WTC11 (cell line): ENCODE measurements at regions not wholly inside any gene's neighbourhood (a gene's known extent, or its start where the extent isn't known, plus 50 kb on each side); places are given as distances from the start of the nearest gene placed in this dataset.

Experiments used
- ATAC-seq: fragments of 200-7000 bp; cut with Tn5 transposase; 2 replicates; pipeline ENCODE4 v1.10.0; 2021; ENCODE audit warnings: mild to moderate bottlenecking, moderate library complexity
- CTCF ChIA-PET: fragments of 300-600 bp; sonication (Branson Sonifier 250); formaldehyde crosslinking; loops from one replicate; lab custom pipeline; 2021; ENCODE audit warnings: antibody characterized with exemption; lab: Charles Lee
- POLR2A ChIA-PET: fragments of 350-600 bp; sonication (Branson Sonifier 250); formaldehyde crosslinking; loops from one replicate; lab custom pipeline; 2021; ENCODE audit warnings: antibody characterized with exemption; lab: Charles Lee
- DNase-seq: peaks from one replicate; pipeline ENCODE4 v3.0.0; 2021; ENCODE audit warnings: low spot score
- H3K27ac Mint-ChIP-seq: 2 replicates; pipeline ENCODE4 v1.8.0; 2021; ENCODE audit warnings: mixed read lengths
- H3K27me3 Mint-ChIP-seq: 2 replicates; pipeline ENCODE4 v1.8.0; 2021; ENCODE audit warnings: low read depth, mild to moderate bottlenecking, moderate library complexity, mixed read lengths
- H3K36me3 Mint-ChIP-seq: 2 replicates; pipeline ENCODE4 v1.8.0; 2021; ENCODE audit warnings: mixed read lengths
- H3K4me1 Mint-ChIP-seq: 2 replicates; pipeline ENCODE4 v1.8.0; 2022; ENCODE audit warnings: mixed read lengths
- H3K4me3 Mint-ChIP-seq: 2 replicates; pipeline ENCODE4 v1.8.0; 2021; ENCODE audit warnings: mild to moderate bottlenecking, moderate library complexity, mixed read lengths
- H3K9me3 Mint-ChIP-seq: 2 replicates; pipeline ENCODE4 v1.8.0; 2021; ENCODE audit warnings: mixed read lengths
- ATF1 ChIP-seq: sonication (generic); formaldehyde crosslinking; IDR thresholded peaks from 2 replicates; pipeline ENCODE4 v1.8.1; 2023; ENCODE audit warnings: mild to moderate bottlenecking, moderate library complexity, missing genetic modification reagents
- EMX1 ChIP-seq: fragments of 250-450 bp; sonication (Bioruptor Pico); IDR thresholded peaks from 2 replicates; pipeline ENCODE4 v1.8.0; 2021; ENCODE audit warnings: mild to moderate bottlenecking
- ESRRA ChIP-seq: sonication (generic); formaldehyde crosslinking; IDR thresholded peaks from 2 replicates; pipeline ENCODE4 v1.8.1; 2022; ENCODE audit warnings: mild to moderate bottlenecking, missing genetic modification reagents, borderline replicate concordance
- JUN ChIP-seq: sonication (generic); formaldehyde crosslinking; IDR thresholded peaks from 2 replicates; pipeline ENCODE4 v1.8.0; 2023; ENCODE audit warnings: mild to moderate bottlenecking, missing genetic modification reagents
- KAT7 ChIP-seq: sonication (generic); formaldehyde crosslinking; IDR thresholded peaks from 2 replicates; pipeline ENCODE4 v1.8.1; 2023; ENCODE audit warnings: missing genetic modification reagents, mild to moderate bottlenecking, borderline replicate concordance
- NR3C1 ChIP-seq: sonication (generic); formaldehyde crosslinking; conservative IDR thresholded peaks from 2 replicates; pipeline ENCODE4 v1.8.1; 2023; ENCODE audit warnings: low read depth, mild to moderate bottlenecking, missing genetic modification reagents
- PRRX2 ChIP-seq: fragments of 250-450 bp; sonication (Bioruptor Pico); IDR thresholded peaks from 2 replicates; pipeline ENCODE4 v1.8.0; 2021; ENCODE audit warnings: mild to moderate bottlenecking
- SMAD3 ChIP-seq: sonication (generic); formaldehyde crosslinking; IDR thresholded peaks from 2 replicates; pipeline ENCODE4 v1.8.0; 2022; ENCODE audit warnings: missing genetic modification reagents, mild to moderate bottlenecking, borderline replicate concordance
- SP1 ChIP-seq: sonication (generic); formaldehyde crosslinking; conservative IDR thresholded peaks from 2 replicates; pipeline ENCODE4 v1.8.1; 2022; ENCODE audit warnings: missing genetic modification reagents
- TEAD4 ChIP-seq: sonication (generic); formaldehyde crosslinking; IDR thresholded peaks from 2 replicates; pipeline ENCODE4 v1.8.0; 2022; ENCODE audit warnings: mild to moderate bottlenecking, missing genetic modification reagents
- TF ChIP-seq, protein P1 (sequence below): sonication (generic); formaldehyde crosslinking; IDR thresholded peaks from 2 replicates; pipeline ENCODE4 v1.8.1; 2023; ENCODE audit warnings: mild to moderate bottlenecking, missing genetic modification reagents, moderate library complexity
- TF ChIP-seq, protein P2 (sequence below): fragments of 250-450 bp; sonication (Bioruptor Pico); IDR thresholded peaks from 2 replicates; pipeline ENCODE4 v1.9.0; 2021; ENCODE audit warnings: moderate library complexity, mild to moderate bottlenecking, inconsistent platforms, borderline replicate concordance
- TF ChIP-seq, protein P3 (sequence below): sonication (generic); formaldehyde crosslinking; IDR thresholded peaks from 2 replicates; pipeline ENCODE4 v1.8.0; 2022; ENCODE audit warnings: mild to moderate bottlenecking, missing genetic modification reagents
- TF ChIP-seq, protein P4 (sequence below): fragments of 200-600 bp; IDR thresholded peaks from 2 replicates; pipeline ENCODE4 v1.8.0; 2022; ENCODE audit warnings: antibody characterized with exemption
- TF ChIP-seq, protein P5 (sequence below): sonication (generic); formaldehyde crosslinking; IDR thresholded peaks from 2 replicates; pipeline ENCODE4 v1.8.0; 2023; ENCODE audit warnings: missing genetic modification reagents, mild to moderate bottlenecking, borderline replicate concordance
- TF ChIP-seq, protein P6 (sequence below): fragments of 250-450 bp; sonication (Bioruptor Pico); conservative IDR thresholded peaks from 2 replicates; pipeline ENCODE4 v1.9.0; 2021; ENCODE audit warnings: mild to moderate bottlenecking
- TF ChIP-seq, protein P7 (sequence below): sonication (generic); formaldehyde crosslinking; IDR thresholded peaks from 2 replicates; pipeline ENCODE4 v1.8.0; 2023; ENCODE audit warnings: mild to moderate bottlenecking, missing genetic modification reagents

DNA sequence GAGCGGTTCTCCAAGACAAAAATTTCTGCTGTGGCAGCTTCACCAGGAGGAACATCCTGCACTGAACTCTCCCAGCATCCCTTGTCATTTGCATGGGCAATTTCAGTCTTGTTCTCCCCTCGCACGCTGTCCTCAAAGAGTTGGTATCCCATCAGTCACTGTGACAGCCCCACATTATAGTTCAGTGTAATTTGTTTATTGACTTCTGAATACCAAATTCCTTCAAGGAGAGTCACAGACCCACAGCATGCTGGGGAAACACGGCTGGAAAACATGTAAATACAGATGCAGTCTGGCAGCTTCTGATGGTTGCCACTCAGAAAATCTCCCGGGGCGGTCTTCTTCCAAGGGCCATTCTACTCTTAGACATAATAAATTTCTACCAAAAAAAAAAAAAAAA is 151.0 kb upstream of the NEBL start (continued):
- TF ChIP-seq ESRRA (CRISPR knock-in tag) (no peak), SP1 (no peak)
- TF ChIP-seq, protein P1, sequence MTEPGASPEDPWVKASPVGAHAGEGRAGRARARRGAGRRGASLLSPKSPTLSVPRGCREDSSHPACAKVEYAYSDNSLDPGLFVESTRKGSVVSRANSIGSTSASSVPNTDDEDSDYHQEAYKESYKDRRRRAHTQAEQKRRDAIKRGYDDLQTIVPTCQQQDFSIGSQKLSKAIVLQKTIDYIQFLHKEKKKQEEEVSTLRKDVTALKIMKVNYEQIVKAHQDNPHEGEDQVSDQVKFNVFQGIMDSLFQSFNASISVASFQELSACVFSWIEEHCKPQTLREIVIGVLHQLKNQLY: no peak

DNA sequence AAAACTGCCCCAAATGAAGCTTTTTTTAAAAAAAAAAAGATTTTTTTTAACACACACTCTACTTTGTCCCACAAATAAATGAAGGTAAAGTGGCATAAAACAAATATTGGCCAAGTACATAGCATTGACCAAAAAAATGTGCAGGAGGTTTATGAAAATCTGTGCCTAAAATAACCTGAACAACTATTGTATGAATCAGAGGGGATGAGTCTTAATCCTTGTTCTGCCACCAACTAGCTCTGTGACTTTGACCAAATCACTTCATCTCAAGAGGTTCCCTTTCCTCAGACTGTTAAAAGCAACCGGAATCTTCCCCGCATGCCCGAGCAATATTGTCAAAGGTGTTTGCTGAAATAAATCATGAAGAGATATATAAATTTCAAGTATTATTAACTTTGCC is 150.4 kb upstream of the NEBL start:
- POLR2A ChIA-PET: no interaction called here
- ATAC-seq (no peak), DNase-seq (no peak)
- Mint-ChIP-seq H3K27me3 (no peaks in the 10 kb centered on the region; the same call in 1 of the 2 replicates), H3K9me3 (peaks cover 19% of the 10 kb centered on the region), H3K4me3 (no peak overlapping the region), H3K4me1 (peaks cover 12% of the 10 kb centered on the region), H3K36me3 (0 out of 2 replicates have a peak, but pooled peaks cover 5% of the 10 kb centered on the region), H3K27ac (no peak overlapping the region)
- CTCF ChIA-PET: no interaction called here
- no peak for TF ChIP-seq SMAD3 (CRISPR knock-in tag)
- no peak for TF ChIP-seq PRRX2 (CRISPR knock-in tag)
- TF ChIP-seq JUN (CRISPR knock-in tag): no peak
- TF ChIP-seq ATF1 (CRISPR knock-in tag): no peak
- TF ChIP-seq, protein P2, sequence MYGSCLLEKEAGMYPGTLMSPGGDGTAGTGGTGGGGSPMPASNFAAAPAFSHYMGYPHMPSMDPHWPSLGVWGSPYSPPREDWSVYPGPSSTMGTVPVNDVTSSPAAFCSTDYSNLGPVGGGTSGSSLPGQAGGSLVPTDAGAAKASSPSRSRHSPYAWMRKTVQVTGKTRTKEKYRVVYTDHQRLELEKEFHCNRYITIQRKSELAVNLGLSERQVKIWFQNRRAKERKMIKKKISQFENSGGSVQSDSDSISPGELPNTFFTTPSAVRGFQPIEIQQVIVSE: no peak
- TF ChIP-seq, protein P1: no peak
- no peak for TF ChIP-seq KAT7 (CRISPR knock-in tag)
- TF ChIP-seq, protein P3, sequence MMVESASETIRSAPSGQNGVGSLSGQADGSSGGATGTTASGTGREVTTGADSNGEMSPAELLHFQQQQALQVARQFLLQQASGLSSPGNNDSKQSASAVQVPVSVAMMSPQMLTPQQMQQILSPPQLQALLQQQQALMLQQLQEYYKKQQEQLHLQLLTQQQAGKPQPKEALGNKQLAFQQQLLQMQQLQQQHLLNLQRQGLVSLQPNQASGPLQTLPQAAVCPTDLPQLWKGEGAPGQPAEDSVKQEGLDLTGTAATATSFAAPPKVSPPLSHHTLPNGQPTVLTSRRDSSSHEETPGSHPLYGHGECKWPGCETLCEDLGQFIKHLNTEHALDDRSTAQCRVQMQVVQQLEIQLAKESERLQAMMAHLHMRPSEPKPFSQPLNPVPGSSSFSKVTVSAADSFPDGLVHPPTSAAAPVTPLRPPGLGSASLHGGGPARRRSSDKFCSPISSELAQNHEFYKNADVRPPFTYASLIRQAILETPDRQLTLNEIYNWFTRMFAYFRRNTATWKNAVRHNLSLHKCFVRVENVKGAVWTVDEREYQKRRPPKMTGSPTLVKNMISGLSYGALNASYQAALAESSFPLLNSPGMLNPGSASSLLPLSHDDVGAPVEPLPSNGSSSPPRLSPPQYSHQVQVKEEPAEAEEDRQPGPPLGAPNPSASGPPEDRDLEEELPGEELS (CRISPR knock-in tag): no peak
- TF ChIP-seq, protein P4, sequence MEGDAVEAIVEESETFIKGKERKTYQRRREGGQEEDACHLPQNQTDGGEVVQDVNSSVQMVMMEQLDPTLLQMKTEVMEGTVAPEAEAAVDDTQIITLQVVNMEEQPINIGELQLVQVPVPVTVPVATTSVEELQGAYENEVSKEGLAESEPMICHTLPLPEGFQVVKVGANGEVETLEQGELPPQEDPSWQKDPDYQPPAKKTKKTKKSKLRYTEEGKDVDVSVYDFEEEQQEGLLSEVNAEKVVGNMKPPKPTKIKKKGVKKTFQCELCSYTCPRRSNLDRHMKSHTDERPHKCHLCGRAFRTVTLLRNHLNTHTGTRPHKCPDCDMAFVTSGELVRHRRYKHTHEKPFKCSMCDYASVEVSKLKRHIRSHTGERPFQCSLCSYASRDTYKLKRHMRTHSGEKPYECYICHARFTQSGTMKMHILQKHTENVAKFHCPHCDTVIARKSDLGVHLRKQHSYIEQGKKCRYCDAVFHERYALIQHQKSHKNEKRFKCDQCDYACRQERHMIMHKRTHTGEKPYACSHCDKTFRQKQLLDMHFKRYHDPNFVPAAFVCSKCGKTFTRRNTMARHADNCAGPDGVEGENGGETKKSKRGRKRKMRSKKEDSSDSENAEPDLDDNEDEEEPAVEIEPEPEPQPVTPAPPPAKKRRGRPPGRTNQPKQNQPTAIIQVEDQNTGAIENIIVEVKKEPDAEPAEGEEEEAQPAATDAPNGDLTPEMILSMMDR: no peak
- no peak for TF ChIP-seq ESRRA (CRISPR knock-in tag)

DNA sequence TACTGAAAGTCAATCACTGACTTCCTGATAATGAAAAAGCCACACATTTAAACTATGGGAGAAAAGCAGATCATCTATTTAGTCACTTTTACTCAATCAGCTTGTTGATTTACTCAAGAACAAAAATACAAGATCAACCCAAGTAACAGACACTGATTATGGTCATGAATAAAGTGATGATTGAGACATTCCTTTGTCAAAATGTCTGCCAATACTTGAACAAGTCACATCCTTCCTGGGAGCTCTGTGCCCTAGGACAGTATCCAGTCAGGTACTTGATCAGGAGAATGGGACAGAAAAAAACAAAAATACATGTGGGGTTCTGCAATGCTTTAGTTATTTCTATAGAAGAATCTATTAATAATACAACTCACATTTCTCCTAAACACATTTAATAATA is 150.0 kb upstream of the NEBL start:
- no peak overlapping the region for H3K4me3 Mint-ChIP-seq
- no peaks in the 10 kb centered on the region; the same call in 1 of the 2 replicates for H3K27me3 Mint-ChIP-seq
- H3K36me3 Mint-ChIP-seq: 0 out of 2 replicates have a peak, but pooled peaks cover 5% of the 10 kb centered on the region
- ChIA-PET CTCF (no interaction called here), POLR2A (no interaction called here)
- peaks cover 16% of the 10 kb centered on the region for H3K9me3 Mint-ChIP-seq
- DNase-seq (no peak), ATAC-seq (no peak)
- H3K4me1 Mint-ChIP-seq: peaks cover 14% of the 10 kb centered on the region
- no peak overlapping the region for H3K27ac Mint-ChIP-seq
- TF ChIP-seq PRRX2 (CRISPR knock-in tag) (no peak), NR3C1 (CRISPR knock-in tag) (no peak), TEAD4 (no peak), EMX1 (CRISPR knock-in tag) (no peak)
- TF ChIP-seq, protein P5, sequence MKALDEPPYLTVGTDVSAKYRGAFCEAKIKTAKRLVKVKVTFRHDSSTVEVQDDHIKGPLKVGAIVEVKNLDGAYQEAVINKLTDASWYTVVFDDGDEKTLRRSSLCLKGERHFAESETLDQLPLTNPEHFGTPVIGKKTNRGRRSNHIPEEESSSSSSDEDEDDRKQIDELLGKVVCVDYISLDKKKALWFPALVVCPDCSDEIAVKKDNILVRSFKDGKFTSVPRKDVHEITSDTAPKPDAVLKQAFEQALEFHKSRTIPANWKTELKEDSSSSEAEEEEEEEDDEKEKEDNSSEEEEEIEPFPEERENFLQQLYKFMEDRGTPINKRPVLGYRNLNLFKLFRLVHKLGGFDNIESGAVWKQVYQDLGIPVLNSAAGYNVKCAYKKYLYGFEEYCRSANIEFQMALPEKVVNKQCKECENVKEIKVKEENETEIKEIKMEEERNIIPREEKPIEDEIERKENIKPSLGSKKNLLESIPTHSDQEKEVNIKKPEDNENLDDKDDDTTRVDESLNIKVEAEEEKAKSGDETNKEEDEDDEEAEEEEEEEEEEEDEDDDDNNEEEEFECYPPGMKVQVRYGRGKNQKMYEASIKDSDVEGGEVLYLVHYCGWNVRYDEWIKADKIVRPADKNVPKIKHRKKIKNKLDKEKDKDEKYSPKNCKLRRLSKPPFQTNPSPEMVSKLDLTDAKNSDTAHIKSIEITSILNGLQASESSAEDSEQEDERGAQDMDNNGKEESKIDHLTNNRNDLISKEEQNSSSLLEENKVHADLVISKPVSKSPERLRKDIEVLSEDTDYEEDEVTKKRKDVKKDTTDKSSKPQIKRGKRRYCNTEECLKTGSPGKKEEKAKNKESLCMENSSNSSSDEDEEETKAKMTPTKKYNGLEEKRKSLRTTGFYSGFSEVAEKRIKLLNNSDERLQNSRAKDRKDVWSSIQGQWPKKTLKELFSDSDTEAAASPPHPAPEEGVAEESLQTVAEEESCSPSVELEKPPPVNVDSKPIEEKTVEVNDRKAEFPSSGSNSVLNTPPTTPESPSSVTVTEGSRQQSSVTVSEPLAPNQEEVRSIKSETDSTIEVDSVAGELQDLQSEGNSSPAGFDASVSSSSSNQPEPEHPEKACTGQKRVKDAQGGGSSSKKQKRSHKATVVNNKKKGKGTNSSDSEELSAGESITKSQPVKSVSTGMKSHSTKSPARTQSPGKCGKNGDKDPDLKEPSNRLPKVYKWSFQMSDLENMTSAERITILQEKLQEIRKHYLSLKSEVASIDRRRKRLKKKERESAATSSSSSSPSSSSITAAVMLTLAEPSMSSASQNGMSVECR (CRISPR knock-in tag): no peak
- TF ChIP-seq, protein P6, sequence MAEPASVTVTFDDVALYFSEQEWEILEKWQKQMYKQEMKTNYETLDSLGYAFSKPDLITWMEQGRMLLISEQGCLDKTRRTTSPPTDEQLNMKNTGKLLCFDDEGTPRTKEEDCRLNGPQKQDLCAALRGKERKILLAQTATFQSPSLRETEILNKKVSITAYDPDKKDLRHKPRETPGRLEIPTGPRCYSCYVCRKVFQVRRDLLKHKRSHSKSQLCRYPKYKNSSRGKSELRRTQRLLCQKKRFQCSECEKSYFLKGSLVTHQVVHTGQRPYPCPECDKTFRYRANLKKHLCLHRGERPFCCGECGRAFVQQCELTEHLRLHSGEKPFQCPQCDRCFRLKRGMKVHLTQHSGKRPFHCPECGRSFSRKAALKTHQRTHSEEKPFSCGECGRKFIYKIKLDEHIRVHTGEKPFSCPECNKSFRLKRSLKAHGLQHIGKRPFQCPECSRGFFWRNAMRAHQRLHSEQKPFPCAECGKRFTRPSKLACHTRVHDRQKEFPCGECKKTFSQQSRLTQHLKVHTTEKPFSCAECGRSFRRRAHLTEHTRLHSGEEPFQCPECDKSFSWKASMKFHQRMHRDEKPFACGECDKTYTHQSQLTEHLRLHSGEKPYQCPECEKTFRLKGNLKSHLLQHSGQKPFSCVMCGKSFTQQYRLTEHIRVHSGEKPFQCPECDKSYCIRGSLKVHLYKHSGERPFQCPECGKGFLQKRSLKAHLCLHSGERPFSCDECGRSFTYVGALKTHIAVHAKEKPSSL: no peak
- TF ChIP-seq, protein P7, sequence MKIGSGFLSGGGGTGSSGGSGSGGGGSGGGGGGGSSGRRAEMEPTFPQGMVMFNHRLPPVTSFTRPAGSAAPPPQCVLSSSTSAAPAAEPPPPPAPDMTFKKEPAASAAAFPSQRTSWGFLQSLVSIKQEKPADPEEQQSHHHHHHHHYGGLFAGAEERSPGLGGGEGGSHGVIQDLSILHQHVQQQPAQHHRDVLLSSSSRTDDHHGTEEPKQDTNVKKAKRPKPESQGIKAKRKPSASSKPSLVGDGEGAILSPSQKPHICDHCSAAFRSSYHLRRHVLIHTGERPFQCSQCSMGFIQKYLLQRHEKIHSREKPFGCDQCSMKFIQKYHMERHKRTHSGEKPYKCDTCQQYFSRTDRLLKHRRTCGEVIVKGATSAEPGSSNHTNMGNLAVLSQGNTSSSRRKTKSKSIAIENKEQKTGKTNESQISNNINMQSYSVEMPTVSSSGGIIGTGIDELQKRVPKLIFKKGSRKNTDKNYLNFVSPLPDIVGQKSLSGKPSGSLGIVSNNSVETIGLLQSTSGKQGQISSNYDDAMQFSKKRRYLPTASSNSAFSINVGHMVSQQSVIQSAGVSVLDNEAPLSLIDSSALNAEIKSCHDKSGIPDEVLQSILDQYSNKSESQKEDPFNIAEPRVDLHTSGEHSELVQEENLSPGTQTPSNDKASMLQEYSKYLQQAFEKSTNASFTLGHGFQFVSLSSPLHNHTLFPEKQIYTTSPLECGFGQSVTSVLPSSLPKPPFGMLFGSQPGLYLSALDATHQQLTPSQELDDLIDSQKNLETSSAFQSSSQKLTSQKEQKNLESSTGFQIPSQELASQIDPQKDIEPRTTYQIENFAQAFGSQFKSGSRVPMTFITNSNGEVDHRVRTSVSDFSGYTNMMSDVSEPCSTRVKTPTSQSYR (CRISPR knock-in tag): no peak
